GM12878 (cell line): ENCODE measurements at regions not wholly inside any gene's neighbourhood (a gene's known extent, or its start where the extent isn't known, plus 50 kb on each side); places are given as distances from the start of the nearest gene placed in this dataset.

ENCODE experiments used
- ATAC-seq: fragments of 200-7000 bp; cut with Tn5 transposase; 3 replicates; pipeline ENCODE4 v1.9.1; 2020; ENCODE audit warnings: mild to moderate bottlenecking, moderate library complexity
- BruUV-seq: library from RNA; stranded (reverse); fragments of 400-500 nt; replicated peaks from 2 replicates; lab custom pipeline; 2021; lab: Mats Ljungman, UMichigan
- CTCF ChIA-PET: fragments of 300-600 bp; sonication (Branson Sonifier 250); formaldehyde crosslinking; extraction: SDS; loops from one replicate; lab custom pipeline; 2021; ENCODE audit warnings: inconsistent platforms; lab: Yijun Ruan, JAX
- POLR2A ChIA-PET: fragments of 350-600 bp; formaldehyde crosslinking; extraction: SDS; loops from one replicate; lab custom pipeline; 2021; ENCODE audit warnings: inconsistent platforms; lab: Charles Lee
- RAD21 ChIA-PET: fragments of 300-600 bp; sonication (Branson Sonifier 250); formaldehyde crosslinking; loops from one replicate; lab custom pipeline; 2023; ENCODE audit warnings: antibody characterized with exemption; ENCODE audit not compliant: unreplicated experiment; lab: Charles Lee
- SMC1A ChIA-PET: fragments of 300-600 bp; sonication (Branson Sonifier 250); formaldehyde crosslinking; loops from one replicate; lab custom pipeline; 2023; ENCODE audit not compliant: unreplicated experiment, uncharacterized antibody; lab: Charles Lee
- DNase-seq: peaks from one replicate; pipeline ENCODE4 v3.0.0-alpha.2; 2011; ENCODE audit warnings: low read depth, low spot score
- FAIRE-seq: peaks from 3 replicates; lab custom pipeline; 2011; peaks lifted over from hg19 to GRCh38; lab: Jason Lieb, UNC
- H2AFZ ChIP-seq: 2 replicates; pipeline ENCODE4 v1.6.0; 2011; ENCODE audit warnings: low read depth, low read length, control low read depth; ENCODE audit not compliant: control insufficient read depth
- H3K27ac ChIP-seq: 2 replicates; pipeline ENCODE4 v1.5.1; 2011; ENCODE audit warnings: control low read depth; ENCODE audit not compliant: control insufficient read depth, insufficient read depth
- H3K27me3 ChIP-seq, 2 experiments: replicated peaks in 1 of 2; 2 replicates each; pipeline versions ENCODE4 v1.6.0 to v1.6.1; 2011; ENCODE audit warnings: low read length in 1 of 2; ENCODE audit not compliant: control insufficient read depth in 2 of 2, insufficient read depth in 2 of 2
- H3K36me3 ChIP-seq, 2 experiments: 2 replicates each; pipeline ENCODE4 v1.5.1; 2011; ENCODE audit warnings: low read length in 1 of 2; ENCODE audit not compliant: control insufficient read depth in 2 of 2, insufficient read depth in 2 of 2
- H3K4me1 ChIP-seq: 2 replicates; pipeline ENCODE4 v1.6.1; 2011; ENCODE audit warnings: mild to moderate bottlenecking, low read length, moderate library complexity, mixed read lengths; ENCODE audit not compliant: control insufficient read depth, insufficient read depth
- H3K4me2 ChIP-seq: 2 replicates; pipeline ENCODE4 v1.6.0; 2011; ENCODE audit warnings: control low read depth; ENCODE audit not compliant: control insufficient read depth, insufficient read depth
- H3K4me3 ChIP-seq: fragments of 200-600 bp; sonication (generic); 2 replicates; pipeline ENCODE4 v1.5.1; 2016
- H3K79me2 ChIP-seq: 2 replicates; pipeline ENCODE4 v1.6.0; 2011; ENCODE audit warnings: low read length; ENCODE audit not compliant: control insufficient read depth, insufficient read depth
- H3K9ac ChIP-seq: 2 replicates; pipeline ENCODE4 v1.8.0; 2011; ENCODE audit warnings: low read length, control low read depth, mixed read lengths; ENCODE audit not compliant: control insufficient read depth, insufficient read depth
- H3K9me3 ChIP-seq: replicated peaks from 3 replicates; pipeline ENCODE4 v1.5.1; 2011; ENCODE audit warnings: mild to moderate bottlenecking, low read length; ENCODE audit not compliant: control insufficient read depth, insufficient read depth
- H4K20me1 ChIP-seq: 2 replicates; pipeline ENCODE4 v1.6.0; 2011; ENCODE audit not compliant: control insufficient read depth, insufficient read depth
- BCL3 ChIP-seq: IDR thresholded peaks from 2 replicates; pipeline ENCODE4 v1.6.1; 2011; ENCODE audit warnings: borderline replicate concordance, low read depth, mild to moderate bottlenecking, moderate library complexity, low read length; ENCODE audit not compliant: insufficient read depth, poor library complexity, severe bottlenecking
- BMI1 ChIP-seq: fragments of 450-650 bp; IDR thresholded peaks from 2 replicates; pipeline ENCODE4 v1.6.1; 2016; ENCODE audit warnings: mild to moderate bottlenecking, moderate library complexity, borderline replicate concordance
- FOS ChIP-seq: IDR thresholded peaks from 3 replicates; pipeline ENCODE4 v1.6.1; 2011; ENCODE audit warnings: borderline replicate concordance; ENCODE audit not compliant: insufficient read length; ENCODE audit errors: extremely low read depth
- FOXM1 ChIP-seq: IDR thresholded peaks from 2 replicates; pipeline ENCODE4 v1.6.1; 2012; ENCODE audit warnings: low read depth, mild to moderate bottlenecking, inconsistent platforms, low read length, moderate library complexity
- IKZF1 ChIP-seq: fragments of 450-650 bp; conservative IDR thresholded peaks from 2 replicates; pipeline ENCODE4 v1.6.1; 2017; ENCODE audit warnings: antibody characterized with exemption, mild to moderate bottlenecking
- MTA3 ChIP-seq: IDR thresholded peaks from 2 replicates; pipeline ENCODE4 v1.6.1; 2012; ENCODE audit warnings: low read length, inconsistent platforms, borderline replicate concordance
- NFYA ChIP-seq: IDR thresholded peaks from 2 replicates; pipeline ENCODE4 v1.6.1; 2011; ENCODE audit warnings: low read depth, mild to moderate bottlenecking, low read length, improper control_type of control experiment, borderline replicate concordance
- NFYB ChIP-seq: IDR thresholded peaks from 2 replicates; pipeline ENCODE4 v1.6.1; 2011; ENCODE audit warnings: low read depth, mild to moderate bottlenecking, low read length, improper control_type of control experiment, moderate library complexity; ENCODE audit not compliant: insufficient read depth
- NR2C1 ChIP-seq: fragments of 450-650 bp; IDR thresholded peaks from 2 replicates; pipeline ENCODE4 v1.6.1; 2017; ENCODE audit warnings: antibody characterized with exemption, mild to moderate bottlenecking, moderate library complexity
- POLR2AphosphoS5 ChIP-seq: IDR thresholded peaks from 2 replicates; pipeline ENCODE4 v1.6.1; 2011; ENCODE audit warnings: mild to moderate bottlenecking, low read length, inconsistent platforms
- RFX5 ChIP-seq: IDR thresholded peaks from 2 replicates; pipeline ENCODE4 v1.6.1; 2011; ENCODE audit warnings: low read depth, low read length, improper control_type of control experiment
- SIN3A ChIP-seq: IDR thresholded peaks from 2 replicates; pipeline ENCODE4 v1.6.1; 2012; ENCODE audit warnings: low read depth, low read length, improper control_type of control experiment
- USF2 ChIP-seq: IDR thresholded peaks from 2 replicates; pipeline ENCODE4 v1.6.1; 2011; ENCODE audit warnings: low read depth, low read length, improper control_type of control experiment, borderline replicate concordance
- ZBTB11 ChIP-seq: fragments of 450-650 bp; formaldehyde crosslinking; IDR thresholded peaks from 2 replicates; pipeline ENCODE4 v1.5.0; 2022; ENCODE audit warnings: mild to moderate bottlenecking, missing genetic modification characterization
- ZNF384 ChIP-seq: IDR thresholded peaks from 2 replicates; pipeline ENCODE4 v1.6.1; 2012; ENCODE audit warnings: low read depth, mild to moderate bottlenecking, low read length, improper control_type of control experiment, borderline replicate concordance
- WGBS: methylation state at CpG from one replicate; pipeline ENCODE4 v1.1.6; 2016; ENCODE audit warnings: low lambda C conversion rate; ENCODE audit not compliant: insufficient replicate concordance, insufficient coverage; ENCODE audit errors: missing lambda C conversion rate; 5-methylcytosine and 5-hydroxymethylcytosine counted together
- in situ Hi-C: fragments of 300-500 bp; cut with MboI; formaldehyde crosslinking; loops from 9 replicates; pipeline ENCODE4 v1.14.3; 2018; ENCODE audit warnings: mixed read lengths
- intact Hi-C: fragments of 100-400 bp; cut with micrococcal nuclease; formaldehyde crosslinking; loops from one replicate; pipeline ENCODE4 v1.14.2; 2022; ENCODE audit not compliant: unreplicated experiment

GRCh38 chr1:75985827-75986226, 53.6 kb upstream of the ASB17 start:
- Histone ChIP-seq H3K9me3 (peaks cover 3% of the 10 kb centered on the region), H3K4me3 (no peak overlapping the region), H3K27me3 (no peaks in the 10 kb centered on the region), H3K27ac (no peak overlapping the region), H4K20me1 (no peaks in the 10 kb centered on the region), H3K4me2 (no peak overlapping the region), H3K36me3 (no peaks in the 10 kb centered on the region), H2AFZ (no peak overlapping the region), H3K4me1 (peaks cover 9% of the 10 kb centered on the region), H3K79me2 (no peaks in the 10 kb centered on the region), H3K9ac (no peak overlapping the region)
- ATAC-seq: peak; percentile 93
- in situ Hi-C loops (loop anchor here (5.0 to 10.0 kb wide), 2 partner anchors 199 to 261 kb away; partner anchors contain the start of genes ACADM and RABGGTB), intact Hi-C loops (loop anchor here (10.0 kb wide), 1 partner anchor 201 kb away; the partner anchor contains the start of gene RABGGTB)
- ChIA-PET RAD21 (interaction anchor here (1.1 to 1.7 kb wide), 7 partner anchors 10 to 1163 kb away, joined by 3 to 11 read pairs (median 4); no protein-coding TSS in a partner anchor), SMC1A (interaction anchor here (0.8 to 3.6 kb wide), 9 partner anchors 9 to 1094 kb away, joined by 3 to 15 read pairs (median 5); no protein-coding TSS in a partner anchor), POLR2A (interaction anchor here (1.2 kb wide), 1 partner anchor 10 kb away, joined by 7 read pairs; no protein-coding TSS in a partner anchor), CTCF (interaction anchor here (0.6 to 2.7 kb wide), 3 partner anchors 17 to 1021 kb away, joined by 4 to 12 read pairs (median 4); no protein-coding TSS in a partner anchor)
- 2% methylated on average over 4 of the region's 4 CpGs for WGBS
- no peak for FAIRE-seq
- DNase-seq: peak; percentile 75
- BruUV-seq: no TSS peak
- TF ChIP-seq RFX5: no peak
- no peak for TF ChIP-seq ZNF384
- no peak for TF ChIP-seq USF2
- peak; percentile 73 for TF ChIP-seq IKZF1
- TF ChIP-seq FOXM1: peak; percentile 97
- no peak for TF ChIP-seq NR2C1
- peak; percentile 99 for TF ChIP-seq BCL3
- no peak for TF ChIP-seq NFYB
- no peak for TF ChIP-seq FOS
- no peak for TF ChIP-seq POLR2AphosphoS5
- TF ChIP-seq MTA3: peak; percentile 78
- TF ChIP-seq NFYA: no peak
- no peak for TF ChIP-seq ZBTB11 (CRISPR knock-in tag)
- TF ChIP-seq SIN3A: no peak
- TF ChIP-seq BMI1: no peak
